H9 (cell line): ENCODE measurements at regions not wholly inside any gene's neighbourhood (a gene's known extent, or its start where the extent isn't known, plus 50 kb on each side); places are given as distances from the start of the nearest gene placed in this dataset.

Experiments used
- DNase-seq: peaks from one replicate; pipeline ENCODE4 v3.0.0-alpha.2; 2017
- H2AFZ ChIP-seq: one replicate; pipeline ENCODE4 v1.6.1; 2013; ENCODE audit warnings: mild to moderate bottlenecking, low read length, control low read depth, moderate library complexity
- H2AK5ac ChIP-seq: 2 replicates; pipeline ENCODE4 v1.6.1; 2013; ENCODE audit warnings: low read length, control low read depth, mixed read lengths; ENCODE audit not compliant: insufficient read length
- H2BK120ac ChIP-seq: one replicate; pipeline ENCODE4 v1.6.1; 2013; ENCODE audit warnings: low read depth, mild to moderate bottlenecking, low read length, control low read depth, inconsistent platforms; ENCODE audit not compliant: poor library complexity, severe bottlenecking
- H2BK12ac ChIP-seq: 2 replicates; pipeline ENCODE4 v1.6.1; 2013; ENCODE audit warnings: low read length, control low read depth, mixed read lengths, low read depth; ENCODE audit not compliant: insufficient read length
- H2BK15ac ChIP-seq: 2 replicates; pipeline ENCODE4 v1.6.1; 2013; ENCODE audit warnings: low read depth, low read length, control low read depth
- H2BK20ac ChIP-seq: one replicate; pipeline ENCODE4 v1.6.1; 2013; ENCODE audit warnings: low read depth, mild to moderate bottlenecking, low read length, control low read depth, inconsistent platforms; ENCODE audit not compliant: poor library complexity, severe bottlenecking
- H2BK5ac ChIP-seq: 2 replicates; pipeline ENCODE4 v1.6.1; 2013; ENCODE audit warnings: low read length, control low read depth, mixed read lengths; ENCODE audit not compliant: insufficient read length
- H3K14ac ChIP-seq: 2 replicates; pipeline ENCODE4 v1.6.1; 2013; ENCODE audit warnings: low read length, control low read depth; ENCODE audit not compliant: insufficient read depth
- H3K18ac ChIP-seq: 2 replicates; pipeline ENCODE4 v1.6.1; 2013; ENCODE audit warnings: low read depth, mild to moderate bottlenecking, mixed read lengths, low read length, control low read depth; ENCODE audit not compliant: insufficient read length
- H3K23ac ChIP-seq: 2 replicates; pipeline ENCODE4 v1.6.1; 2013; ENCODE audit warnings: low read length, control low read depth, mixed read lengths, low read depth; ENCODE audit not compliant: insufficient read length
- H3K23me2 ChIP-seq: 2 replicates; pipeline ENCODE4 v1.6.1; 2013; ENCODE audit warnings: low read depth, mild to moderate bottlenecking, mixed read lengths, low read length, control low read depth; ENCODE audit not compliant: insufficient read length, poor library complexity, severe bottlenecking
- H3K27ac ChIP-seq: 2 replicates; pipeline ENCODE4 v1.5.1; 2013; ENCODE audit warnings: low read length, control low read depth, mixed read lengths, low read depth; ENCODE audit not compliant: insufficient read length
- H3K27me3 ChIP-seq: 2 replicates; pipeline ENCODE4 v1.6.1; 2013; ENCODE audit warnings: low read length, control low read depth, inconsistent platforms; ENCODE audit not compliant: insufficient read depth
- H3K4ac ChIP-seq: 2 replicates; pipeline ENCODE4 v1.6.1; 2013; ENCODE audit warnings: low read depth, mild to moderate bottlenecking, control low read depth, inconsistent platforms, low read length, moderate library complexity
- H3K4me1 ChIP-seq: 2 replicates; pipeline ENCODE4 v1.6.1; 2013; ENCODE audit warnings: low read length, control low read depth, inconsistent platforms; ENCODE audit not compliant: insufficient read depth
- H3K4me2 ChIP-seq: 2 replicates; pipeline ENCODE4 v1.6.1; 2013; ENCODE audit warnings: low read length, control low read depth, mixed read lengths; ENCODE audit not compliant: insufficient read length, insufficient read depth
- H3K56ac ChIP-seq: 2 replicates; pipeline ENCODE4 v1.6.1; 2013; ENCODE audit warnings: low read depth, mild to moderate bottlenecking, mixed read lengths, low read length, control low read depth; ENCODE audit not compliant: insufficient read length
- H3K79me1 ChIP-seq: 2 replicates; pipeline ENCODE4 v1.6.1; 2013; ENCODE audit warnings: low read depth, mild to moderate bottlenecking, moderate library complexity, low read length, control low read depth, inconsistent platforms; ENCODE audit not compliant: insufficient read depth, poor library complexity, severe bottlenecking
- H3K79me2 ChIP-seq: 2 replicates; pipeline ENCODE4 v1.6.1; 2013; ENCODE audit warnings: low read length, control low read depth, inconsistent platforms; ENCODE audit not compliant: insufficient read depth
- H3K9ac ChIP-seq: 2 replicates; pipeline ENCODE4 v1.6.1; 2013; ENCODE audit warnings: low read length, control low read depth, mixed read lengths; ENCODE audit not compliant: insufficient read length; ENCODE audit errors: extremely low read depth
- H3K9me3 ChIP-seq: one replicate; pipeline ENCODE4 v1.6.1; 2013; ENCODE audit warnings: low read depth, low read length, inconsistent platforms; ENCODE audit not compliant: control insufficient read depth
- H3T11ph ChIP-seq: one replicate; pipeline ENCODE4 v1.6.1; 2013; ENCODE audit warnings: mild to moderate bottlenecking, low read length, control low read depth, inconsistent platforms
- H4K20me1 ChIP-seq: one replicate; pipeline ENCODE4 v1.6.1; 2013; ENCODE audit not compliant: control insufficient read depth, insufficient read length, insufficient read depth
- H4K5ac ChIP-seq: 2 replicates; pipeline ENCODE4 v1.6.1; 2013; ENCODE audit warnings: low read depth, mild to moderate bottlenecking, mixed read lengths, low read length, control low read depth; ENCODE audit not compliant: insufficient read length
- H4K8ac ChIP-seq: replicated peaks from 2 replicates; pipeline ENCODE4 v1.6.1; 2013; ENCODE audit warnings: low read length, control low read depth, mixed read lengths, low read depth; ENCODE audit not compliant: insufficient read length
- H4K91ac ChIP-seq: 2 replicates; pipeline ENCODE4 v1.6.1; 2013; ENCODE audit warnings: low read depth, mild to moderate bottlenecking, moderate library complexity, mixed read lengths, low read length, control low read depth; ENCODE audit not compliant: insufficient read length
- H3K27ac Mint-ChIP-seq, 3 experiments: 2 replicates in 2 of 3; 3 replicates in 1 of 3; pipeline ENCODE4 v1.8.0; 2020 to 2021; ENCODE audit warnings: mixed read lengths in 3 of 3, mild to moderate bottlenecking in 1 of 3, moderate library complexity in 1 of 3
- H3K27me3 Mint-ChIP-seq: 2 replicates; pipeline ENCODE4 v1.8.0; 2021; ENCODE audit warnings: low read depth, mild to moderate bottlenecking, moderate library complexity, mixed read lengths
- H3K36me3 Mint-ChIP-seq, 3 experiments: 2 replicates in 2 of 3; 3 replicates in 1 of 3; pipeline ENCODE4 v1.8.0; 2020 to 2021; ENCODE audit warnings: low read depth in 3 of 3, mixed read lengths in 3 of 3; ENCODE audit not compliant: insufficient read depth in 1 of 3
- H3K4me1 Mint-ChIP-seq, 2 experiments: 2 replicates each; pipeline ENCODE4 v1.8.0; 2020; ENCODE audit warnings: mixed read lengths in 2 of 2
- H3K4me3 Mint-ChIP-seq, 2 experiments: 2 replicates in 1 of 2; 3 replicates in 1 of 2; pipeline ENCODE4 v1.8.0; 2020 to 2021; ENCODE audit warnings: mild to moderate bottlenecking in 2 of 2, mixed read lengths in 2 of 2, moderate library complexity in 1 of 2
- H3K9me3 Mint-ChIP-seq, 2 experiments: 2 replicates in 1 of 2; 3 replicates in 1 of 2; pipeline ENCODE4 v1.8.0; 2020; ENCODE audit warnings: mild to moderate bottlenecking in 2 of 2, mixed read lengths in 2 of 2, moderate library complexity in 1 of 2
- WGBS: extraction: QIAGEN DNeasy Blood & Tissue Kit; methylation state at CpG from one replicate; pipeline ENCODE4 v1.1.7; 2013; ENCODE audit warnings: missing lambda C conversion rate, low lambda C conversion rate, mixed read lengths; ENCODE audit not compliant: insufficient read length; ENCODE audit errors: extremely low coverage; 5-methylcytosine and 5-hydroxymethylcytosine counted together
- TF ChIP-seq, protein P1 (sequence below): fragments of 200-600 bp; sonication (generic); conservative IDR thresholded peaks from 3 replicates; pipeline ENCODE4 v1.8.0; 2021; ENCODE audit warnings: antibody characterized with exemption, mild to moderate bottlenecking

DNA sequence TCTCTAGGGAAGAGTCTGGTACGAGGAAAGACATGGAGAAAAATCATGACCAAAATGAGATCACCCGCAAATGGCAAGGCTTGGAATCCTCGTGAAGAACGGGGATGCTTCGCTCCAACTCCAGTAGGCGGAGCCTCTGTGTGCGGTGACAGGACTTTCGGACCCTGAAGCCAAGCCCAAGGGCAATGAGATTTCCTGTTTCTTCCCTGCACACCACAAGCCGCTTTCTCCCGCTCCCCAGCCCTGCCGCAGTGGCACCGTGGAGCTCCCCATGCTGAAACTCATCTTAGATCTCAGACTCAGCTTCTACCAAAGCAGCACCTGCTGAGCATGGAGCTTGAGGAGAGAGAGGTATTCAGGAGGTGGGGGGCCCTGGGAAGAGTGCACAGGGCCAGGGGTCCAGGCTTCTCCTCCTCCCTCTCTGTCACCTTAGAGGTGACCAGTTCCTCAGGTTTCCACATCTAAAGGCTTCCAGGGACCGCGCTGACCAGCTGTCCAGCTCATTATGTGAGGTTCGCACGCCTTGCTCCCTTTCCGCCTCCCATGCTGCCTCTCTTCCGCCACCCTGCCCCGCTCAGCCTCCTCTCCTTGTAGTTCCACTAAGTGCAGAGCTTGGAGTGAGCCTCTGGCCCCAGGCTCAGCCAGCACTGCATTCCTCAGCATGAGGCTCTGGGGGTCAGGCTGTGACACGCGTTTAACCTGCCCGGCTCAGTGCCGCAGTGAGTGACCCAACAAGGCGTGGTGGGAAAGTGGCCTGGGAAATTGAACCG, 153.8 kb upstream of the SOX1 start:
- Histone ChIP-seq H3K9ac (no peak overlapping the region), H3K4ac (no peak overlapping the region), H3K79me2 (no peaks in the 10 kb centered on the region), H4K5ac (no peak overlapping the region), H3K56ac (no peak overlapping the region), H4K8ac (no peak overlapping the region), H3T11ph (no peak overlapping the region), H3K27me3 (no peaks in the 10 kb centered on the region), H2BK5ac (no peak overlapping the region), H3K18ac (no peak overlapping the region), H4K20me1 (no peaks in the 10 kb centered on the region), H2AK5ac (no peak overlapping the region), H2BK20ac (no peak overlapping the region), H3K27ac (no peak overlapping the region), H2AFZ (no peak overlapping the region), H2BK15ac (no peak overlapping the region), H3K9me3 (no peaks in the 10 kb centered on the region), H3K79me1 (no peaks in the 10 kb centered on the region), H2BK120ac (no peak overlapping the region), H2BK12ac (no peak overlapping the region), H3K4me2 (no peak overlapping the region), H3K23me2 (no peaks in the 10 kb centered on the region), H3K4me1 (no peaks in the 10 kb centered on the region), H3K23ac (no peak overlapping the region), H4K91ac (no peak overlapping the region), H3K14ac (no peak overlapping the region)
- WGBS: no CpG with 5 or more reads among the region's 25 CpGs
- no peak overlapping the region for H3K4me3 Mint-ChIP-seq
- TF ChIP-seq, protein P1, sequence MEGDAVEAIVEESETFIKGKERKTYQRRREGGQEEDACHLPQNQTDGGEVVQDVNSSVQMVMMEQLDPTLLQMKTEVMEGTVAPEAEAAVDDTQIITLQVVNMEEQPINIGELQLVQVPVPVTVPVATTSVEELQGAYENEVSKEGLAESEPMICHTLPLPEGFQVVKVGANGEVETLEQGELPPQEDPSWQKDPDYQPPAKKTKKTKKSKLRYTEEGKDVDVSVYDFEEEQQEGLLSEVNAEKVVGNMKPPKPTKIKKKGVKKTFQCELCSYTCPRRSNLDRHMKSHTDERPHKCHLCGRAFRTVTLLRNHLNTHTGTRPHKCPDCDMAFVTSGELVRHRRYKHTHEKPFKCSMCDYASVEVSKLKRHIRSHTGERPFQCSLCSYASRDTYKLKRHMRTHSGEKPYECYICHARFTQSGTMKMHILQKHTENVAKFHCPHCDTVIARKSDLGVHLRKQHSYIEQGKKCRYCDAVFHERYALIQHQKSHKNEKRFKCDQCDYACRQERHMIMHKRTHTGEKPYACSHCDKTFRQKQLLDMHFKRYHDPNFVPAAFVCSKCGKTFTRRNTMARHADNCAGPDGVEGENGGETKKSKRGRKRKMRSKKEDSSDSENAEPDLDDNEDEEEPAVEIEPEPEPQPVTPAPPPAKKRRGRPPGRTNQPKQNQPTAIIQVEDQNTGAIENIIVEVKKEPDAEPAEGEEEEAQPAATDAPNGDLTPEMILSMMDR: no peak
- H3K27ac Mint-ChIP-seq: no peak overlapping the region; a peak in 1 of 7 replicates
- H3K36me3 Mint-ChIP-seq: no peaks in the 10 kb centered on the region; a peak in 1 of 7 replicates
- H3K27me3 Mint-ChIP-seq: peaks cover 39% of the 10 kb centered on the region
- peaks cover 0 to 5% of the 10 kb centered on the region in 2 experiments; a peak in 1 of 4 replicates for H3K4me1 Mint-ChIP-seq
- no peaks in the 10 kb centered on the region; a peak in 2 of 5 replicates for H3K9me3 Mint-ChIP-seq
- DNase-seq: peak; percentile 22
